Activated CD4-positive, CD25-positive, alpha-beta regulatory T cell treated with anti-CD3 and anti-CD28 coated beads, Interleukin-2, amount 50 U/mL, for 24 hours (primary cell): ENCODE measurements at regions not wholly inside any gene's neighbourhood (a gene's known extent, or its start where the extent isn't known, plus 50 kb on each side); places are given as distances from the start of the nearest gene placed in this dataset.
A peak's percentile ranks its signal among the peaks of the same experiment; 100 is the strongest.

ENCODE experiments used
- ATAC-seq, 2 donors: fragments of 150-1000 bp; cut with Tn5 transposase; one replicate each; pipeline ENCODE4 v1.10.0; 2021; ENCODE audit warnings: mild to moderate bottlenecking in 1 of 2, moderate library complexity in 1 of 2

- no peak for ATAC-seq
Measured at GRCh38 chr12:126644236-126645020, 1579.2 kb downstream of the AACS start.

GRCh38 chr12:126648074-126648473, 1582.8 kb downstream of the AACS start:
- ATAC-seq = no peak

- ATAC-seq = no peak
Measured at GRCh38 chr12:126651133-126651532, 1585.9 kb downstream of the AACS start.

- no peak for ATAC-seq
Measured at GRCh38 chr12:126663304-126664094, 1598.3 kb downstream of the AACS start.

- no peak for ATAC-seq
Measured at GRCh38 chr12:126667339-126667738, 1599.6 kb upstream of the TMEM132C start.

GRCh38 chr12:126668538-126668937, 1598.4 kb upstream of the TMEM132C start:
- no peak for ATAC-seq

GRCh38 chr12:126668961-126669360, 1598.0 kb upstream of the TMEM132C start:
- ATAC-seq = no peak

GRCh38 chr12:126676434-126676833, 1590.5 kb upstream of the TMEM132C start:
- ATAC-seq = no peak

GRCh38 chr12:126681676-126682075, 1585.3 kb upstream of the TMEM132C start:
- ATAC-seq = no peak

- ATAC-seq = no peak
Measured at GRCh38 chr12:126684703-126685102, 1582.3 kb upstream of the TMEM132C start.

- no peak for ATAC-seq
Measured at GRCh38 chr12:126685636-126686035, 1581.3 kb upstream of the TMEM132C start.

- no peak for ATAC-seq
Measured at GRCh38 chr12:126688556-126688955, 1578.4 kb upstream of the TMEM132C start.

- no peak for ATAC-seq
Measured at GRCh38 chr12:126700096-126700495, 1566.9 kb upstream of the TMEM132C start.

GRCh38 chr12:126704609-126705008, 1562.4 kb upstream of the TMEM132C start:
- no peak for ATAC-seq

GRCh38 chr12:126706300-126706699, 1560.7 kb upstream of the TMEM132C start:
- no peak for ATAC-seq

- peak; percentile 55 to 59 for ATAC-seq
Measured at GRCh38 chr12:126708492-126708896, 1558.5 kb upstream of the TMEM132C start.

GRCh38 chr12:126718365-126718764, 1548.6 kb upstream of the TMEM132C start:
- ATAC-seq = no peak

GRCh38 chr12:126719912-126720705, 1546.9 kb upstream of the TMEM132C start:
- ATAC-seq = no peak

- ATAC-seq = no peak
Measured at GRCh38 chr12:126726481-126727217, 1540.3 kb upstream of the TMEM132C start.

GRCh38 chr12:126727218-126728075, 1539.5 kb upstream of the TMEM132C start:
- no peak for ATAC-seq

GRCh38 chr12:126734296-126734695, 1532.7 kb upstream of the TMEM132C start:
- no peak for ATAC-seq
